ENCODE measurements at regions not wholly inside any gene's neighbourhood (a gene's known extent, or its start where the extent isn't known, plus 50 kb on each side); places are given as distances from the start of the nearest gene placed in this dataset.

DNA sequence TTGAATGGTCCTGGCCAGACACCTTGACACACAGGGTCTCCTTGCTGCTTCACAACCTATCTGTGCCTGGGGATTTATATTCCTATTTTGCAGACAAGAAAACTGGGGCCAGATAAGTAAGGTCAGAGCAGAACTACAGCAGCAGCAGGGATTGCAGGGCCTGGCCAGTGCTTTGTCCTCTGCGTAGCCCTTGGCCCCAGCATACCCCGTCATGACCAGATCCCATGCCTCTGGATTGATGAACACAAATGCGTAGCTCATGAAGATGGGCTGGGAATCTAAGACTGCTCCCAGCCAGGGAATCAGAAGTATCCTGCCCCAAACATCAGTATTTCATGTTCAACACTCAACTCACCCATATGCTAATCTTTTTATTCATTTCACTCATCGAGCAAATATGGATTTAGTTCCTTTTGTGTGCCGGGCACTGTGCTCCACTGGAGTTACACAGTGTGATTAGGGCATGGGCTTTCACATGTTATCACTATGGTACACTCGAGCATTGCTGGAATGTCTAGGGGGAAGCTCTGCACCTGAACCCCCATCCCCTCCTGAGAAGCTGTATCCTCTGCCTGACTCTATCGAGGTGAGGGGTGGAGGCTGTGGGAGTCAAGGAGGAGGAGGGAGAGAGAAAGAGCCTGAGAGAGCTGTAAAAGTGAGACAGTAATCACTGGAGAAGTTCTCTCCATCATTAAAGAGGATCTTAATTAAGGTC lies 143.3 kb downstream of the CYP26B1 start:
- TF ChIP-seq FOXP2 (optimal IDR thresholded peaks at IDR 0.05; ENCODE audit: borderline replicate concordance, extremely low read depth, extremely low read length, insufficient read depth), result no peak
- TF ChIP-seq TAF1 (IDR thresholded peaks at IDR 0.05; ENCODE audit: borderline replicate concordance, insufficient read depth, low read length), result no peak
- TF ChIP-seq, protein P1, sequence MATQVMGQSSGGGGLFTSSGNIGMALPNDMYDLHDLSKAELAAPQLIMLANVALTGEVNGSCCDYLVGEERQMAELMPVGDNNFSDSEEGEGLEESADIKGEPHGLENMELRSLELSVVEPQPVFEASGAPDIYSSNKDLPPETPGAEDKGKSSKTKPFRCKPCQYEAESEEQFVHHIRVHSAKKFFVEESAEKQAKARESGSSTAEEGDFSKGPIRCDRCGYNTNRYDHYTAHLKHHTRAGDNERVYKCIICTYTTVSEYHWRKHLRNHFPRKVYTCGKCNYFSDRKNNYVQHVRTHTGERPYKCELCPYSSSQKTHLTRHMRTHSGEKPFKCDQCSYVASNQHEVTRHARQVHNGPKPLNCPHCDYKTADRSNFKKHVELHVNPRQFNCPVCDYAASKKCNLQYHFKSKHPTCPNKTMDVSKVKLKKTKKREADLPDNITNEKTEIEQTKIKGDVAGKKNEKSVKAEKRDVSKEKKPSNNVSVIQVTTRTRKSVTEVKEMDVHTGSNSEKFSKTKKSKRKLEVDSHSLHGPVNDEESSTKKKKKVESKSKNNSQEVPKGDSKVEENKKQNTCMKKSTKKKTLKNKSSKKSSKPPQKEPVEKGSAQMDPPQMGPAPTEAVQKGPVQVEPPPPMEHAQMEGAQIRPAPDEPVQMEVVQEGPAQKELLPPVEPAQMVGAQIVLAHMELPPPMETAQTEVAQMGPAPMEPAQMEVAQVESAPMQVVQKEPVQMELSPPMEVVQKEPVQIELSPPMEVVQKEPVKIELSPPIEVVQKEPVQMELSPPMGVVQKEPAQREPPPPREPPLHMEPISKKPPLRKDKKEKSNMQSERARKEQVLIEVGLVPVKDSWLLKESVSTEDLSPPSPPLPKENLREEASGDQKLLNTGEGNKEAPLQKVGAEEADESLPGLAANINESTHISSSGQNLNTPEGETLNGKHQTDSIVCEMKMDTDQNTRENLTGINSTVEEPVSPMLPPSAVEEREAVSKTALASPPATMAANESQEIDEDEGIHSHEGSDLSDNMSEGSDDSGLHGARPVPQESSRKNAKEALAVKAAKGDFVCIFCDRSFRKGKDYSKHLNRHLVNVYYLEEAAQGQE (IDR thresholded peaks at IDR 0.05; ENCODE audit: insufficient read depth in 1 of 2, low read depth in 2 of 2, low read length in 2 of 2), result no peak
- no peak for TF ChIP-seq SIN3A (IDR thresholded peaks at IDR 0.05; ENCODE audit: borderline replicate concordance, insufficient read depth, low read length)

DNA sequence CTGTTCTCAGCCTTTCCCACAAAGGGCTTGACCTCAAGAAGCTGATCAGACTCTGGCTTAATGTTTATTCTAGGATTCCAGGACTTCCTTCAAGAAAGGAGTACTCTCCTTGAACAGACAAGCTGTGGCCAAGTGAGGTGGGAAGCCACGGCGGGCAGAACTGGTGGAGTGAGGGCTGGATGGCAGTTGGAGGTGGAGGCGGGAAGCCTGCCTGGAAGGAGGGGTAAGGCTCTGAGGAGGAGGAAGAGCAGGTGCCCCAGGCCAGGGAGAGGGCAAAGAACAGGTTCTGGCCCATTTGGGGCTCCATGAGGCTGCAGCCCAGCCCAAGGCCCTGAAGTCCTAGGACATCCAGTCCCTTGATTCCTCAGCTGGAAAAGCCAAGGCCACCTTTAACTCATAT lies 143.9 kb downstream of the CYP26B1 start:
- TF ChIP-seq FOXP2 (optimal IDR thresholded peaks at IDR 0.05; ENCODE audit: borderline replicate concordance, extremely low read depth, extremely low read length, insufficient read depth), result no peak
- TF ChIP-seq SIN3A (IDR thresholded peaks at IDR 0.05; ENCODE audit: borderline replicate concordance, insufficient read depth, low read length), result no peak
- TF ChIP-seq POLR2AphosphoS5 (IDR thresholded peaks at IDR 0.05; ENCODE audit: low read depth, low read length), result no peak
- TF ChIP-seq TAF1 (IDR thresholded peaks at IDR 0.05; ENCODE audit: borderline replicate concordance, insufficient read depth, low read length), result no peak
- TF ChIP-seq, protein P1 (IDR thresholded peaks at IDR 0.05; ENCODE audit: insufficient read depth in 1 of 2, low read depth in 2 of 2, low read length in 2 of 2), result no peak

DNA sequence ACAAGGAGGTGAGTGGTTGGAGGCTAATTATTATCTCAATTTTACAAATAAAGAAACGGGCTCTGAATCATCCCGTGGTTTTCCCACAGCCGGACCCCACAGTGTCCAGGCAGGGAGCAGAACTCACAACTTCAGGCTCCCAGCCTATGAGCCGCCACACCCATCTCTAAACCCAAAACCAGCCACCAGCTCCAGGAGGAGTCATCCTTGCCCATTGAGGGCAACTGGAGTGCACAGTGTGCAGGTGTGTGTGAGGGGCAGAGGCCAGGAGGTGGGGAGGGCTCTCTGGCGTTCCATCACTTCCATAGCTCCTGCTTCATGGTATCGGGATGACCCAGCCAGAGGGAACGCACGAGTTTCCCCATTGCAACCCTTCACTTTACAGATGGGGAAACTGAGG lies 144.5 kb downstream of the CYP26B1 start:
- TF ChIP-seq TAF1 (IDR thresholded peaks at IDR 0.05; ENCODE audit: borderline replicate concordance, insufficient read depth, low read length) (no peak), SIN3A (IDR thresholded peaks at IDR 0.05; ENCODE audit: borderline replicate concordance, insufficient read depth, low read length) (no peak), POLR2AphosphoS5 (IDR thresholded peaks at IDR 0.05; ENCODE audit: low read depth, low read length) (no peak), FOXP2 (optimal IDR thresholded peaks at IDR 0.05; ENCODE audit: borderline replicate concordance, extremely low read depth, extremely low read length, insufficient read depth) (no peak)
- TF ChIP-seq, protein P1 (IDR thresholded peaks at IDR 0.05; ENCODE audit: insufficient read depth in 1 of 2, low read depth in 2 of 2, low read length in 2 of 2), result no peak

DNA sequence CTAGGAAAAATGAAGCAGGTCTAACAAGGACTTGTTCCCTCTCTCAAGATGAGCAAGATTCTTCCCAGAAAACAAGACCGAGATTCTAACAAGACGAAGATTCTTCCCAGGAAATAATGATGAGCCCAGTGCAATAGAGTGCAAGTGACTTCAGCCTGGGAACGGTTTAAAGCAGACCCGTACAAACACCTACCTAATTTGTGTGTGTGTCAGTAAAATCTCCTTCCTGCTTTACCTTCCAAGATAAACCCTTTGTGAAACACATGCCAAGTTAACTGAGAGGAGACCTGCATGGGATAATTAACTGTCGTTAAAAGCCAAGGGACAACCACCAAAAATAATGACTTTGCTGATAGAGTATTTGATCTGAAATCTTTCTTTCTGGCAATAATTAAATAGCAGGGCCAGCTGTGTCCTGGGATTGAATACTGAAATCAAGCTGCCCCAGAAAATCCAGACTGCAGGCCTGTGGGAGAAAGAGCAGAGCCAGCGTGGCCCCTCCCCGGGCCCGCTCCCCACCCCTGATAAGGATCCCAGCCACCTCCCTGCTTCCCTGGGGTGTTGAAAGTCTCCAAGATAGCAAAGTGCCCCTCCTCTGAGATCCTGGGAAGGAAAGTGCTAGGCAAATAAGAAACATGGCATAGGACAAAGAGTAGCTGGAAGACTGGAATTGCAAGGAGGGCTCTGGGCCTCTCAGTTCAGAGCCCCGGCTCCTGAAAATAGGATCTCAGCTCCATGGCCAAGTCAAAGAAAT lies 145.5 kb downstream of the CYP26B1 start:
- TF ChIP-seq POLR2AphosphoS5 (IDR thresholded peaks at IDR 0.05; ENCODE audit: low read depth, low read length) (no peak), SIN3A (IDR thresholded peaks at IDR 0.05; ENCODE audit: borderline replicate concordance, insufficient read depth, low read length) (no peak), FOXP2 (optimal IDR thresholded peaks at IDR 0.05; ENCODE audit: borderline replicate concordance, extremely low read depth, extremely low read length, insufficient read depth) (no peak), TAF1 (IDR thresholded peaks at IDR 0.05; ENCODE audit: borderline replicate concordance, insufficient read depth, low read length) (no peak)
- TF ChIP-seq, protein P1 (IDR thresholded peaks at IDR 0.05; ENCODE audit: insufficient read depth in 1 of 2, low read depth in 2 of 2, low read length in 2 of 2), result no peak
